CD4-positive, alpha-beta memory T cell (primary cell): ENCODE measurements at regions not wholly inside any gene's neighbourhood (a gene's known extent, or its start where the extent isn't known, plus 50 kb on each side); places are given as distances from the start of the nearest gene placed in this dataset.

ENCODE experiments used
- CTCF ChIA-PET: fragments of 350-600 bp; sonication (Branson Sonifier 250); formaldehyde crosslinking; loops from one replicate; lab custom pipeline; 2021; ENCODE audit warnings: inconsistent platforms; ENCODE audit not compliant: partially characterized antibody; lab: Charles Lee
- POLR2A ChIA-PET: fragments of 350-600 bp; sonication (Branson Sonifier 250); formaldehyde crosslinking; loops from one replicate; lab custom pipeline; 2021; ENCODE audit not compliant: partially characterized antibody; lab: Charles Lee
- DNase-seq, 5 donors: peaks; one replicate each; pipeline versions ENCODE4 v3.0.0 to v3.0.0-alpha.2; 2020 to 2022; ENCODE audit warnings: mixed read lengths in 1 of 5
- H3K27ac ChIP-seq: one replicate; pipeline ENCODE4 v1.7.0; 2013; ENCODE audit warnings: low read depth, low read length
- H3K27me3 ChIP-seq: 2 replicates; pipeline ENCODE4 v1.7.0; 2013; ENCODE audit warnings: mild to moderate bottlenecking, low read length, moderate library complexity; ENCODE audit not compliant: insufficient read depth
- H3K36me3 ChIP-seq: 2 replicates; pipeline ENCODE4 v1.7.0; 2013; ENCODE audit warnings: mild to moderate bottlenecking, low read length, moderate library complexity; ENCODE audit not compliant: insufficient read depth
- H3K4me1 ChIP-seq: 2 replicates; pipeline ENCODE4 v1.7.0; 2013; ENCODE audit warnings: mild to moderate bottlenecking, low read length, moderate library complexity; ENCODE audit not compliant: insufficient read depth
- H3K4me3 ChIP-seq, 2 donors: one replicate each; pipeline ENCODE4 v1.7.0; 2013; ENCODE audit warnings: low read length in 2 of 2, mild to moderate bottlenecking in 1 of 2
- H3K9me3 ChIP-seq, 2 donors: one replicate each; pipeline ENCODE4 v1.7.0; 2013; ENCODE audit warnings: low read length in 2 of 2, control low read depth in 1 of 2; ENCODE audit not compliant: control insufficient read depth in 1 of 2
- H3K27ac Mint-ChIP-seq, 7 donors: one replicate each; pipeline ENCODE4 v1.8.0; 2020 to 2021; ENCODE audit warnings: mixed read lengths in 7 of 7, mild to moderate bottlenecking in 6 of 7, inconsistent platforms in 3 of 7, moderate library complexity in 3 of 7
- H3K27me3 Mint-ChIP-seq, 2 donors: one replicate each; pipeline ENCODE4 v1.8.0; 2020 to 2021; ENCODE audit warnings: mixed read lengths in 2 of 2
- H3K36me3 Mint-ChIP-seq, 2 donors: one replicate each; pipeline ENCODE4 v1.8.0; 2020 to 2021; ENCODE audit warnings: mixed read lengths in 2 of 2, inconsistent platforms in 1 of 2, mild to moderate bottlenecking in 1 of 2
- H3K4me1 Mint-ChIP-seq, 4 donors: one replicate each; pipeline ENCODE4 v1.8.0; 2020 to 2021; ENCODE audit warnings: mixed read lengths in 4 of 4, mild to moderate bottlenecking in 1 of 4
- H3K4me3 Mint-ChIP-seq, 8 donors: one replicate each; pipeline ENCODE4 v1.8.0; 2020 to 2021; ENCODE audit warnings: mixed read lengths in 8 of 8, mild to moderate bottlenecking in 7 of 8, moderate library complexity in 6 of 8, inconsistent platforms in 3 of 8
- H3K9me3 Mint-ChIP-seq, 8 donors: one replicate each; pipeline ENCODE4 v1.8.0; 2020 to 2021; ENCODE audit warnings: mixed read lengths in 8 of 8, mild to moderate bottlenecking in 5 of 8, inconsistent platforms in 3 of 8, moderate library complexity in 1 of 8
- intact Hi-C: fragments of 100-400 bp; cut with micrococcal nuclease; formaldehyde crosslinking; loops from one replicate; pipeline ENCODE4 v1.15.1; 2023

DNA sequence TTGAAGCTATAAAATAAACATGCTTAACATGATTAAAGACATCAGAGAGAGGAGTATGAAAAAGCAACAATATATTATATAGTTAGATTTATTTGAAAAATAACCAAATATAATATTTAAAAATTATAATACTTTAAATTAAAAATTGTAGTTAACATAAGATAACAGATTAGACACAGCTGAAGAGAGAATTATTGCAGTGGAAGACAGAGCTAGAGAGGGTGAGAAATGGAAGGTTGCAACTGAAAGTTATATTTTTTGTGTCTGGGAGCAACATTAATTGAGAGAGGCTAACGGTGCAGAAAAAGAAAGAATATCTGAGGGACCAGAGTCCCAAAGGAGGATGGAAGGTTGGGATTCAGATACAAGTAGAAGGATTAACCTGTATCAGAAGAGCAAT lies 548.9 kb upstream of the FZD8 start:
- peaks cover 3 to 50% (median 20%) of the 10 kb centered on the region in 8 donors for H3K9me3 Mint-ChIP-seq
- intact Hi-C loops, result no loop called here
- POLR2A ChIA-PET, result no interaction called here
- Histone ChIP-seq H3K27me3 (no peaks in the 10 kb centered on the region), H3K27ac (no peak overlapping the region), H3K4me1 (no peaks in the 10 kb centered on the region), H3K4me3 (no peak overlapping the region), H3K9me3 (peaks cover 0 to 4% of the 10 kb centered on the region in 2 donors), H3K36me3 (no peaks in the 10 kb centered on the region)
- DNase-seq, result no peak
- H3K27ac Mint-ChIP-seq, result no peak overlapping the region
- H3K36me3 Mint-ChIP-seq, result no peaks in the 10 kb centered on the region
- H3K4me3 Mint-ChIP-seq, result no peak overlapping the region
- no peaks in the 10 kb centered on the region for H3K27me3 Mint-ChIP-seq
- CTCF ChIA-PET, result no interaction called here
- H3K4me1 Mint-ChIP-seq, result no peaks in the 10 kb centered on the region

DNA sequence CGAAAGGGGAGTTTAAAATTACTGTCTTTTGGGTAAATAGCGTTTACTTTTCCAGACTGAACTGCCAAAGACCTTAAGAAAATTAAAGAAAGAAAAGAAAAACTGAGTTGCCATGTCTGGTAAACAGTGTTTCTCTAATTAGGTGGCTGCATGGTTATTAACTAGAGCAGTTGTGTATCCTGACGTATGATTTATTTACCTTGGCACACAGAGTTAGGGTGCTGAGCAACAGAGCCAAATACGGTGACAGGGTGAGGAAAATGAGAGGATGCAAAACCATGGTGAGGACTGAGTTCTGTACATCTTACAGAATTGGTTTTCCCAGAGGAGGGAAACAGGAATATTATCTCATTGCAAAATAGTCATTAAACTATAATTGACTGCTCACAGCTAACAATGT lies 546.4 kb upstream of the FZD8 start:
- Mint-ChIP-seq H3K36me3 (no peaks in the 10 kb centered on the region), H3K4me3 (no peak overlapping the region), H3K27ac (no peak overlapping the region), H3K9me3 (peaks cover 1 to 39% (median 18%) of the 10 kb centered on the region in 8 donors), H3K27me3 (no peaks in the 10 kb centered on the region), H3K4me1 (no peaks in the 10 kb centered on the region)
- no peak overlapping the region for H3K27ac ChIP-seq
- ChIA-PET CTCF (no interaction called here), POLR2A (no interaction called here)
- no peaks in the 10 kb centered on the region for H3K4me1 ChIP-seq
- H3K36me3 ChIP-seq, result no peaks in the 10 kb centered on the region
- intact Hi-C loops, result no loop called here
- no peak overlapping the region for H3K4me3 ChIP-seq
- H3K27me3 ChIP-seq, result no peaks in the 10 kb centered on the region
- H3K9me3 ChIP-seq, result peaks cover 0 to 4% of the 10 kb centered on the region in 2 donors
- no peak for DNase-seq

DNA sequence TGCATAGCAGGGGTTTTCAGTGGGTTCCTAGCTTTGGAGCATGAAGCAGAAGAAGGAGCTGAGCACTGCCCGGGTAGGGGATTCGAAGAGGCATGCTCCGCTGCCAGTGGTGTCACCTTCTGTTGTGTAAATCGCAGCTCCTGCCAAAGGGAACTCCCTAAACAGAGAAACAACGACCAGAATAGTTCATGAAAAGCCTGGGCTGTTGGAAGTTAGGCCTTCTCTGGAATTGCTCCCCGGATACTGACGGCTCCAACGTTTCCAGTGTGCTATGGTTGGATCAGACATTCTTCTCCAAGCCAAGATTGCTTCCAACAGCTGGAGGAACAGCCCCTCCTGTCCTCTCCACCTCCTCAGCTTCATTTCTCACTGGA lies 546.0 kb upstream of the FZD8 start:
- Histone ChIP-seq H3K36me3 (no peaks in the 10 kb centered on the region), H3K4me1 (no peaks in the 10 kb centered on the region), H3K27ac (no peak overlapping the region), H3K27me3 (no peaks in the 10 kb centered on the region), H3K4me3 (no peak overlapping the region), H3K9me3 (peaks cover 0 to 4% of the 10 kb centered on the region in 2 donors)
- no peaks in the 10 kb centered on the region for H3K4me1 Mint-ChIP-seq
- no peak for DNase-seq
- no peaks in the 10 kb centered on the region for H3K36me3 Mint-ChIP-seq
- peaks cover 1 to 36% (median 18%) of the 10 kb centered on the region in 8 donors for H3K9me3 Mint-ChIP-seq
- no peak overlapping the region for H3K4me3 Mint-ChIP-seq
- ChIA-PET CTCF (no interaction called here), POLR2A (no interaction called here)
- no peak overlapping the region for H3K27ac Mint-ChIP-seq
- H3K27me3 Mint-ChIP-seq, result no peaks in the 10 kb centered on the region
- intact Hi-C loops, result no loop called here

DNA sequence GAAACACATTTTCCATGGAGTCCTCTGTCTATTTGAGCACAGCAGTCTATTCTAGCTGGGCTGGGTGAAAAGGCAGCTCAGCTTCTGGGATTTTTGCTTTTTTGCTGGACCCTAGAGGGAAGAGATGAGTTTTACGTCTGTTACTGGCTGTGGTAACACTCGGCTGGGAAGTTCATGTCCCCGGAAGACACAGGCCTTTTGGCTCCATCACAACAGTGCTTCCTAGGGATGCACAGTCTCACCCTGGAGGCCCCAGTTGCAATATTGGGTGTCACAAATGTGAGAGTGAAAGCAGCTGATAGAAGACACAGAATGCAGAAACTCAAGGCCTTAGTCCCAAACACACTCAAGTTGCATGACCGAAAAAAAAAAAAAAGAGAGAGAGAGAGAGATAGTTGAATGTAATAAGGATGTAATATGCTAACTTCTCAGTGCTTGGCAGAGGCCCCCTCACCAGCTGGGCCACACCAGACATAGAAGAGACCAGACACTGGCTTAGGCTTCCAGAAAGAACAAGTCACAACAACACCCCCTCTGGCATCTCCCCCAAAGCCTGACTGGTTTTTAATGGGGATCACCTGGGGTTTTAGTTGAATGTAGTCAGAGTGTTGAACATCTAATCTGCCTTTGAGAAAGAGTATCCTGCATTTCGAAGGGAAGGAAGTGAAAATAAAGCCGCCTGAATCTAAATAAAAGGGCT lies 545.4 kb upstream of the FZD8 start:
- Mint-ChIP-seq H3K36me3 (no peaks in the 10 kb centered on the region), H3K4me3 (no peak overlapping the region), H3K27ac (peak overlapping the region in 1 of 7 donors; percentile 5), H3K4me1 (no peaks in the 10 kb centered on the region), H3K27me3 (no peaks in the 10 kb centered on the region), H3K9me3 (peaks cover 1 to 32% (median 16%) of the 10 kb centered on the region in 8 donors)
- ChIA-PET POLR2A (no interaction called here), CTCF (no interaction called here)
- no peak for DNase-seq
- Histone ChIP-seq H3K4me1 (no peaks in the 10 kb centered on the region), H3K27me3 (no peaks in the 10 kb centered on the region), H3K27ac (no peak overlapping the region), H3K9me3 (peaks cover 0 to 4% of the 10 kb centered on the region in 2 donors), H3K36me3 (no peaks in the 10 kb centered on the region), H3K4me3 (no peak overlapping the region)
- intact Hi-C loops, result no loop called here

DNA sequence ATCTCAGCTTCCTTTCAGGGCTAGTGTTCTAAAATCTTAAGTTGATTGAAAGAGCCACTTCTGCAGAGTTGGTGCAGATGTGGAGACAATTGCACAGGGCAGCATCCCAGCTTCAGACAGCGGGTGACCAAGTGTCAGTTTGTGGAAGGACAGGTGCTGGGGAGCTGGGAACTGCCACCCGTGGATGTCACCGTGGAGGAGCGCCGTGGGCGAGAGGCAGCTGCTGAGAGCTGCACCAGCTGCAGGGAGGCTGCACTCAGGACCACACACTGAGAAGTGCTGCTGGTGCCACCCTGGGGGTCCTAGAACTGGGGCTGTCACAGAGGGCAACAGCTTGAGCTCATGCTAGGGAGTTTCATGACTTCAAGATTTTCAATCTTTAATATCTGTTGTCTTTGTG lies 543.0 kb upstream of the FZD8 start:
- Mint-ChIP-seq H3K27ac (no peak overlapping the region), H3K4me1 (no peaks in the 10 kb centered on the region), H3K9me3 (peaks cover 0 to 11% (median 5%) of the 10 kb centered on the region in 8 donors), H3K4me3 (no peak overlapping the region), H3K36me3 (no peaks in the 10 kb centered on the region), H3K27me3 (no peaks in the 10 kb centered on the region)
- Histone ChIP-seq H3K4me1 (no peaks in the 10 kb centered on the region), H3K27ac (no peak overlapping the region), H3K9me3 (no peaks in the 10 kb centered on the region), H3K27me3 (no peaks in the 10 kb centered on the region), H3K36me3 (no peaks in the 10 kb centered on the region), H3K4me3 (no peak overlapping the region)
- POLR2A ChIA-PET, result no interaction called here
- CTCF ChIA-PET, result interaction anchor here (0.7 kb wide), 1 partner anchor 15 kb away, joined by 5 read pairs; no protein-coding TSS in a partner anchor
- no peak for DNase-seq
- intact Hi-C loops, result no loop called here

DNA sequence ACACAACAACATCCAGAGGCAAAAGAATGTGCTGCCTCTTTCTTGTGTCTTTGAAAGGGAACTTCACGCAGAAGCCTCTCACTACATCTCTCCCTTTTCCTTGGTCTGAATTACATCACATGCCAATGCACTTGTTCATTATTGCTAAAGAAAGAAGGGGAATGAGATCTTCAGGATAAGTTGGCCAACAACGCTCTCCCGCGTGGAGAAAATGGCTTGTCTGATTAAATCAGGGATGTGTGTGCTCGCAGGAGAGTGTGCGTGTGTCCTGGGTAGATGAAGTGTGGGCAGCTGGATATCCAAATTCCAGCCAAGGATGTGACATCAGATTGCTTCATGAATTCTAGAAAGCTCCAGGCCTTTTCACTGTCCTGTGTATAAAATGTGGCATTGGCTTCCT lies 541.6 kb upstream of the FZD8 start:
- Histone ChIP-seq H3K9me3 (no peaks in the 10 kb centered on the region), H3K27ac (no peak overlapping the region), H3K27me3 (no peaks in the 10 kb centered on the region), H3K36me3 (no peaks in the 10 kb centered on the region), H3K4me1 (no peaks in the 10 kb centered on the region), H3K4me3 (no peak overlapping the region)
- no peak for DNase-seq
- H3K4me3 Mint-ChIP-seq, result no peak overlapping the region
- intact Hi-C loops, result no loop called here
- H3K27me3 Mint-ChIP-seq, result no peaks in the 10 kb centered on the region
- H3K27ac Mint-ChIP-seq, result no peak overlapping the region
- ChIA-PET CTCF (no interaction called here), POLR2A (no interaction called here)
- peaks cover 0 to 10% (median 4%) of the 10 kb centered on the region in 8 donors for H3K9me3 Mint-ChIP-seq
- H3K4me1 Mint-ChIP-seq, result no peaks in the 10 kb centered on the region
- H3K36me3 Mint-ChIP-seq, result no peaks in the 10 kb centered on the region

DNA sequence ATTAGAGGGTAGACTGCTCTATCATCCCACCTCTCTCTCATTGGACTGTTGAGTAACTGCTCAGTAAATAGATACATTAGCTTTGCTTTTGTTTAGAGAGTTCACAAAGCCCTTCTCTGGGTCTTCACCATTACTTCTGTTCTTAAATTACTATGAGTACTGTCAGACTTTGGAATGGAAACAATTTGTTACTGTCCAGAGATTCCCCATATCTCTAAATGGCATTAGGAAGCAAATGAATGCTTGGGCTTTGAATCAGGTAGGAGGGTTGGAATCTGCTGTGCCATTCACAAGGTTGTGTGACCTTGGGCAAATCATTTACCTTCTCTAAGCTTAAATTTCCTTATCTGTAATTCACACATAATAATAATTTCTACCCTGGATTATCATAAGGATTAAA lies 541.0 kb upstream of the FZD8 start:
- no peak for DNase-seq
- H3K27ac ChIP-seq, result no peak overlapping the region
- H3K36me3 Mint-ChIP-seq, result no peaks in the 10 kb centered on the region
- no peaks in the 10 kb centered on the region for H3K27me3 ChIP-seq
- H3K4me1 Mint-ChIP-seq, result no peaks in the 10 kb centered on the region
- no peaks in the 10 kb centered on the region for H3K4me1 ChIP-seq
- intact Hi-C loops, result no loop called here
- H3K4me3 ChIP-seq, result no peak overlapping the region
- peaks cover 0 to 10% (median 4%) of the 10 kb centered on the region in 8 donors for H3K9me3 Mint-ChIP-seq
- H3K9me3 ChIP-seq, result no peaks in the 10 kb centered on the region
- POLR2A ChIA-PET, result no interaction called here
- H3K27me3 Mint-ChIP-seq, result no peaks in the 10 kb centered on the region
- no peak overlapping the region for H3K27ac Mint-ChIP-seq
- CTCF ChIA-PET, result no interaction called here
- H3K36me3 ChIP-seq, result no peaks in the 10 kb centered on the region
- H3K4me3 Mint-ChIP-seq, result no peak overlapping the region
